GM19324 (cell line): ENCODE measurements at regions not wholly inside any gene's neighbourhood (a gene's known extent, or its start where the extent isn't known, plus 50 kb on each side); places are given as distances from the start of the nearest gene placed in this dataset.

Source experiments
- ATAC-seq: cut with Tn5 transposase; IDR thresholded peaks from one replicate; pipeline ENCODE4 v1.9.1; 2021; ENCODE audit warnings: mild to moderate bottlenecking, moderate library complexity; ENCODE audit not compliant: unreplicated experiment, low FRiP score

DNA sequence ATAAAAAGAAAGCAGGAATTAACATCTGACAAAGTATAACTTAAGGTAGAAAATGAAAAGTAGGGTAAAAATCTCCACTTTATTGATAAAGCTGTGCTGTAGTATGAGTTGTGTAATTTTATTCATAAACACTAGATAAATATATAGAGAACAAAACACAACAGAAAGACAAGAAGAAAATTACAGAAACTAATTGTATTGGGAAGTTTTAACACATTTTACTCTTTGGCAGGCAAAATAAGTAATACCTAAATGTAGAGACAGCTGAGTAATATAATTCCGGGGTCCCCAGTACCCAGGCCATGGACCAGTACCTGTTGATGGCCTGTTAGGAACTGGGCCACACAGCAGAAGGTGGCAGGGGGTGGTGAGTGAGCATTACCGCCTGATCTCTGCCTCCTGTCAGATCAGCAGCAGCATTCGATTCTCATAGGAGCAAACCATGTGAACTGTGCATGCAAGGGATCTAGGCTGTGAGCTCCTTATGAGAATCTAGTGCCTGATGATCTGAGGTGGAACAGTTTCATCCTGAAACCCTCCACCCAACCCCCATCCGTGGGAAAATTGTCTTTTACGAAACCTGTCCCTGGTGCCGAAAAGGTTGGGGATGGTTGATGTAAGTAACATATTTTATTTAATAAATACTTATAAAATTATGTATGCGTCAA lies 84.4 kb upstream of the ETV6 start:
- no peak for ATAC-seq

DNA sequence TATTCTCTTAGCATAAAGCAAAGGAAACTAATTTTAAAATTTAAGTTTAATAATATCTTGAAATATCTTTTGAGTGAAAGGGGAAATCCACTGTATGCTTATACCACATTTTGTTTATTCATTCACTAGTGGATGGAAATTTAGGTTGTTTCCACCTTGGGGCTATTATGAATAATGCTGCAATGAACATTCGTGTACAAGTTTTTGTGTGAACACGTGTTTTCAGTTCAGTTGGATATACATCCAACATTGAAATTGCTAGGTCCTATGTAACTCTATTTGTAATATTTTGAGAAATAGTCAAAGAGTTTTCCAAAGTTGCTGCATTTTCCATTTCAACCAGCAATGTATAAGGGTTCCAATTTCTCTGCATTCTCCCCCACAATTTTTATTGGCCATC lies 83.7 kb upstream of the ETV6 start:
- ATAC-seq, result no peak

DNA sequence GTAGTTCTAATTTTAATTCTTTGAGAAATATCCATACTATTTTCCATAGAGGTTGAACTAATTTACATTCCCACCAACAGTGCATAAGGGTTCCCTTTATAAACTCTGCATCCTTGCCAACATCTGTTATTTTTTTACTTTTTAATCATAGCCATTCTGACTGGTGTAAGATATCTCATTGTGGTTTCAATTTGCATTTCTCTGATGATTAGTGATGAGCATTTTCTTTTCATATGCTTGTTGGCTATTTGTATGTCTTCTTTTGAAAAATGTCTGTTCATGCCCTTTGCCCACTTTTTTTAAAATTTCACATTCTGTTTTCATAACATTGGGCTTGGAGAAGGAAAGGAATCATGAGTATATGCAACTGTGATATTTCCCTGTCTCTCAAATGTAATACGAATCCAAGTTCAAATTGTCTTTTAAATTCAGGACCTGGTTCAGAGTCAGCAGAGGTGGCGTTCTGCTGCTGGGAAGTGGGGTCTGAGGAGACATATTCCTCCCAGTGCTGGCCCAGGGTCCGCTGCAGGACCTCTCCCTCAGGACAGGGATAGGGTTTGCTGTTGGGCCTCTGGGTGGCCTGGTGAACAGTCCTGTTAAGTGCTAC lies 81.2 kb upstream of the ETV6 start:
- peak; percentile 37 for ATAC-seq

- ATAC-seq, result peak; percentile 92
These were observed 80.6 kb upstream of the ETV6 start for GRCh38 chr12:11568762-11569478.

GRCh38 chr12:11569716-11570115 lies 79.8 kb upstream of the ETV6 start:
- no peak for ATAC-seq

GRCh38 chr12:11573880-11574279 lies 75.6 kb upstream of the ETV6 start:
- no peak for ATAC-seq

DNA sequence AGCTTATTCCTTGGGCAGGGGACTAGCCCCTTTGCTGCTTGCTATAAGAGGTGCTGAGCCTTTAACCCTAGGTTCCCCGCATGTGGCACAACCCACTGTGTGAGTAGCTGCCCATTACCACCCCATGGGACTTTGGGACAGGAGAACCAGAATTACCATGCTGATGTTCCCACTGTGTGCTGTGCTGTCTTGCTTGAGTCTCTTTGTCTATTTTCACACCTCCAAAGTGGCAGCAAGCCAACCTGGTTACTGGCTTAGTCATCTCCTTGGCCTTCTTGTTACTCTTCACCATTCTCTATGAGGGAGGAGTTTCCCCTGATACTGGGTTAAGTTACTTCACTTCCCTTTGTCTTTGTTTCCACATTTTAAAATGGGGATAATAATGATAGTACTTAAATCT lies 73.4 kb upstream of the ETV6 start:
- no peak for ATAC-seq

DNA sequence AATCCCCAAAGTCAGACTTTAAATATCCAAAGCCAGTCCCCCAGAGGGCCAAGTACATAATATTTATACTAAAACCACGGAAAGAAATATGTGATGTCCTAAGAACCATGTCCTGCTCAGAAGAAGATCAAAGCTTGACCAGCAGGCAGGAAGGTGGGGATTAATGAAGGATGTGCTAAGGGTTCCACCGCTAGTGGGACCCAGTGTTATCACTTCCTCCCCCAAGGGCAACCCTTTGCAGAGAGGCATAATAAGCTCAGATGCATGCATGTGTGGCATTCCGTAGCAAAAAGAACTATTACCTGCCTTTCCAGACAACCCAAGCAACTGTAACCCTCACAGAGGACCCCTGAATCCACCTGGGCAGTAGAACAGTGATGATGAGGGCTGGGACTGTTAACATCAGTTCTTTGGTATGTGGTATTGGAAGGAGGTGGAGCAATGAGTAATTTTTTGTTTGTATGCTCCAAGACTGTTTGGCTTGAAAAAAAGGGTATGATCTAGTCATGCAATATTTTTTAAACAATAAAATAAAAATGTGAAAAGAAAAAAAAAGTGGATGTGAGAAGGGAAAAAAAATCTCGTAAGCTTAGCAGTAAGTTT lies 71.7 kb upstream of the ETV6 start:
- no peak for ATAC-seq

DNA sequence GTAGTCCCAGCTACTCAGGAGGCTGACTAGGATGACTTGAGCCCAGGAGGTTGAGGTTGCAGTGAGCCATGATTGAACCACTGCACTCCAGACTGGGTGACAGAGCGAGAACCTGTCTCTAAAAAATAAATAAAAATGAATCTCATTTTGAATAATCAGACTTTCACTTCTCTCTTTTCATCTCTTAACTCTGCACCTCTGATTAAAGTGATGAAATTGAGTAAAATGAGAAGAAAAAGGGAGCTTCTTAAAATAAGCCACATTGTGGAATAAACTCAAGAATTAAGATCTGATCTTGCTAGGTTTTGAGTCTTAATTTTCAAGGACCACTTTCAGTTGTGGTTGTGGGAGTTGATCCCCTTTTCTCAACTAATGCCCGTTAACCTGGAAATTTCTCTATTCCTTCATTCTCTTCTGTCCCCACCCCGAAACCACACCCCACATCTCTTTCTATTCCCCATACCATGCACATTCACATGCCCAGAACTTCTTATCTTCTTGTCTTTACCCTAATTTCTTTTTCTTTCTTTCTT lies 70.9 kb upstream of the ETV6 start:
- ATAC-seq, result no peak

DNA sequence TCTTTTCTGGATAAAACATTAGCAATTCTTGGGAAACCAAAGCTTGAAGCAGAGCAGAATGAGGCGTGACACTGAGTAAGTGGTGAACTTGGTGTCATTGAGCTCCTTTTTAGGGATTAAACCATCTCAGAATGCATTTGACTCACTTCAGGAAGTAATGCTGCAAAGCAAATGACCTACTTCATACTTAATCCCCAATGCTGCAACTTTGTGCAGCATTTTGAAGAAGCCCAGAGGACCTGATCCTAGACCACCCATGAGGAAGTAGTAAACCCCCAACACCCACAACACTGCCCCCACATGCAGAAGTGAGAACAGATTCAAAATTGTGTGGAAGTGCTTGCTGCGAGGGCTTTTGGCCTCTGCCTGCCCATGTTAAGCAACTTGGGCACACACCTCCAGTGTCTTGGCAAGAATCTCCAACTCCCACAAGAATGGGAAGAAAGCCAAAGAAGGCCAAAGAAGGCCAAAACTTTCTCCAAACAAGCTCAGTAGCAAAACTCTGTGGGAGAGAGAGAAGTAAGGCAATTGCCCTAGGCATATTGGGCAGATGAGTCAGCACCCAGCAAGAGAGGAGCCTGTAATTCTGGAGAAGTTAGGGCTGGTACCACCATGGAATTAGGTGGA lies 69.2 kb upstream of the ETV6 start:
- no peak for ATAC-seq

- ATAC-seq, result no peak
These were observed 68.2 kb upstream of the ETV6 start for GRCh38 chr12:11581179-11581755.

- no peak for ATAC-seq
These were observed 65.1 kb upstream of the ETV6 start for GRCh38 chr12:11584221-11584855.

- no peak for ATAC-seq
These were observed 57.0 kb upstream of the ETV6 start for GRCh38 chr12:11592484-11592883.

GRCh38 chr12:11593013-11593412 lies 56.5 kb upstream of the ETV6 start:
- no peak for ATAC-seq

- ATAC-seq, result no peak
These were observed 54.4 kb upstream of the ETV6 start for GRCh38 chr12:11595080-11595479.

DNA sequence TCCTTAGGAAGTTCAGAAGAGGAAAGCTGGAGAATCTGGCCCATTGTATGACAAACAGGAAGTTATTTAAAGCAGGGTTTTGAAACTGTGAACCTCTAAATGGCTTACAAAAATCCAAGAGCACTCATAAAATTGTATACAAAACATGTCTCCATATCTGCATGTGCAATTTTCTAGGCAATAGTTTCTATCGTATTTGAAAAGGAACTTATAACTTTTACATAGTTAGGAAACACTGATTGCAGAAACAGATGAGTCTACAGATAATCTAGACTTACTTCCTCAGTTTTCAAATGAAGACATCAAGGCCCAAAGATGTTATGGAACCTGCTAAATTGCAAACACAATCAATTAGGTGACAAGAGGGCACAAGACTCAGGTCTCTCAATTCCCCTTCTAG lies 53.3 kb upstream of the ETV6 start:
- ATAC-seq, result no peak

DNA sequence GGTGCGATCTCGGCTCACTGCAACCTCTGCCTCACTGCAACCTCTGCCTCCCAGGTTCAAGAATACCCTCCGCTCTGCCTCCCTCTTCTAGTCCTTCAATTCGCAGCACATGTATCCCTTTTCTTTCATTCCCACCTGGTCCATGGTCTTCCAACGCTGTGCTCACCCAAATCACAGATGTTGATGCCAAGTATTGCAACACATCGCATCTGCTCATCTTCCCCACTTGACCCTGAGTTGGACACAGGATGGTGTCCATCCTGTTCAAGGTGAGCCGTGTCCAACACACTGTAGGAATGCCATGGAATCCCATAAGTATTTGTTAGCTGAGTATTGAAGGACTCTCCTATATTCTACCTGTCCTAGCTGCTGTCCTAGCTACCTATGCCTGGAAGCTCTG lies 50.6 kb upstream of the ETV6 start:
- ATAC-seq, result no peak
